Trophoblast cell (in vitro differentiated cells and primary cell): ENCODE measurements at regions not wholly inside any gene's neighbourhood (a gene's known extent, or its start where the extent isn't known, plus 50 kb on each side); places are given as distances from the start of the nearest gene placed in this dataset.

Experiments
- DNase-seq, 2 donors: peaks; one replicate each; pipeline ENCODE4 v3.0.0-alpha.2; 2016
- H2AFZ ChIP-seq: 2 replicates; pipeline ENCODE4 v1.6.1; 2013; ENCODE audit warnings: low read length, moderate library complexity, mild to moderate bottlenecking; ENCODE audit not compliant: insufficient read depth, poor library complexity
- H2AK5ac ChIP-seq: 2 replicates; pipeline ENCODE4 v1.6.1; 2013; ENCODE audit warnings: mild to moderate bottlenecking, low read length
- H2BK120ac ChIP-seq: 2 replicates; pipeline ENCODE4 v1.6.1; 2013; ENCODE audit warnings: low read length, mild to moderate bottlenecking, moderate library complexity; ENCODE audit not compliant: insufficient read depth, poor library complexity
- H2BK12ac ChIP-seq: 2 replicates; pipeline ENCODE4 v1.6.1; 2013; ENCODE audit warnings: mild to moderate bottlenecking, low read length, moderate library complexity
- H2BK5ac ChIP-seq: 2 replicates; pipeline ENCODE4 v1.6.1; 2013; ENCODE audit warnings: low read length, low read depth, moderate library complexity, mild to moderate bottlenecking; ENCODE audit not compliant: poor library complexity
- H3K14ac ChIP-seq: 2 replicates; pipeline ENCODE4 v1.6.1; 2013; ENCODE audit warnings: mild to moderate bottlenecking, low read length
- H3K18ac ChIP-seq: 2 replicates; pipeline ENCODE4 v1.6.1; 2013; ENCODE audit warnings: mild to moderate bottlenecking, low read length
- H3K23ac ChIP-seq: 2 replicates; pipeline ENCODE4 v1.6.1; 2013; ENCODE audit warnings: low read length
- H3K27ac ChIP-seq: 2 replicates; pipeline ENCODE4 v1.5.1; 2013; ENCODE audit warnings: low read depth, mild to moderate bottlenecking, inconsistent platforms, low read length, moderate library complexity
- H3K27me3 ChIP-seq: 2 replicates; pipeline ENCODE4 v1.6.1; 2013; ENCODE audit warnings: inconsistent platforms, mild to moderate bottlenecking, low read length, moderate library complexity; ENCODE audit not compliant: insufficient read depth
- H3K36me3 ChIP-seq, 2 experiments: 1 replicate in 1 of 2; 2 replicates in 1 of 2; pipeline ENCODE4 v1.6.1; 2013; ENCODE audit warnings: low read length in 2 of 2, mild to moderate bottlenecking in 2 of 2, moderate library complexity in 1 of 2; ENCODE audit not compliant: insufficient read depth in 2 of 2, control insufficient read depth in 1 of 2
- H3K4ac ChIP-seq: 2 replicates; pipeline ENCODE4 v1.6.1; 2013; ENCODE audit warnings: low read depth, mild to moderate bottlenecking, low read length, moderate library complexity
- H3K4me1 ChIP-seq, 2 experiments: 1 replicate in 1 of 2; 2 replicates in 1 of 2; pipeline ENCODE4 v1.6.1; 2013; ENCODE audit warnings: low read length in 2 of 2, mild to moderate bottlenecking in 2 of 2, moderate library complexity in 1 of 2; ENCODE audit not compliant: insufficient read depth in 2 of 2, control insufficient read depth in 1 of 2
- H3K4me2 ChIP-seq: 2 replicates; pipeline ENCODE4 v1.6.1; 2013; ENCODE audit warnings: inconsistent platforms, mild to moderate bottlenecking, low read length, moderate library complexity
- H3K4me3 ChIP-seq: 2 replicates; pipeline ENCODE4 v1.5.1; 2013; ENCODE audit warnings: mild to moderate bottlenecking, low read depth, low read length, inconsistent platforms
- H3K79me1 ChIP-seq: one replicate; pipeline ENCODE4 v1.6.1; 2013; ENCODE audit warnings: low read length
- H3K79me2 ChIP-seq: 2 replicates; pipeline ENCODE4 v1.6.1; 2013; ENCODE audit warnings: low read length, mild to moderate bottlenecking; ENCODE audit not compliant: control insufficient read depth, insufficient read depth, poor library complexity
- H3K9ac ChIP-seq: 2 replicates; pipeline ENCODE4 v1.6.1; 2013; ENCODE audit warnings: mild to moderate bottlenecking, low read length
- H3K9me3 ChIP-seq: 2 replicates; pipeline ENCODE4 v1.6.1; 2013; ENCODE audit warnings: low read depth, mild to moderate bottlenecking, control low read depth, inconsistent platforms, low read length; ENCODE audit not compliant: insufficient read depth
- H4K12ac ChIP-seq: 2 replicates; pipeline ENCODE4 v1.6.1; 2013; ENCODE audit warnings: low read depth, mild to moderate bottlenecking, low read length, moderate library complexity
- H4K8ac ChIP-seq: 2 replicates; pipeline ENCODE4 v1.6.1; 2013; ENCODE audit warnings: low read depth, mild to moderate bottlenecking, low read length, moderate library complexity
- H4K91ac ChIP-seq: one replicate; pipeline ENCODE4 v1.6.1; 2013; ENCODE audit warnings: low read depth, mild to moderate bottlenecking, low read length, moderate library complexity
- WGBS: extraction: QIAGEN DNeasy Blood & Tissue Kit; methylation state at CpG from one replicate; pipeline ENCODE4 v1.1.7; 2013; ENCODE audit warnings: missing lambda C conversion rate; ENCODE audit not compliant: insufficient read length, insufficient coverage; ENCODE audit errors: extremely low coverage; 5-methylcytosine and 5-hydroxymethylcytosine counted together

- no peak overlapping the region for H4K12ac ChIP-seq
- H3K4me2 ChIP-seq = no peak overlapping the region
- no peak overlapping the region for H3K23ac ChIP-seq
- no peak overlapping the region for H4K91ac ChIP-seq
- no peak overlapping the region for H3K9ac ChIP-seq
- DNase-seq = no peak
- H4K8ac ChIP-seq = no peak overlapping the region
- H3K4me1 ChIP-seq = peaks cover 0 to 2% of the 10 kb centered on the region in 2 experiments
- no peak overlapping the region for H3K4me3 ChIP-seq
- H3K27me3 ChIP-seq = no peaks in the 10 kb centered on the region
- no peaks in the 10 kb centered on the region for H3K36me3 ChIP-seq
- no peak overlapping the region for H2BK12ac ChIP-seq
- H3K27ac ChIP-seq = no peak overlapping the region
- no peaks in the 10 kb centered on the region for H3K9me3 ChIP-seq
- no peak overlapping the region for H2AFZ ChIP-seq
- H2BK5ac ChIP-seq = no peak overlapping the region
- WGBS = no CpG with 5 or more reads among the region's 2 CpGs
- H3K79me1 ChIP-seq = no peaks in the 10 kb centered on the region
- no peak overlapping the region for H3K18ac ChIP-seq
- H3K4ac ChIP-seq = no peak overlapping the region
- no peak overlapping the region for H2AK5ac ChIP-seq
- H3K14ac ChIP-seq = no peak overlapping the region
- H2BK120ac ChIP-seq = no peak overlapping the region
- H3K79me2 ChIP-seq = no peaks in the 10 kb centered on the region
Measured at GRCh38 chr3:124132813-124133212, 140.9 kb upstream of the ROPN1 start.

DNA sequence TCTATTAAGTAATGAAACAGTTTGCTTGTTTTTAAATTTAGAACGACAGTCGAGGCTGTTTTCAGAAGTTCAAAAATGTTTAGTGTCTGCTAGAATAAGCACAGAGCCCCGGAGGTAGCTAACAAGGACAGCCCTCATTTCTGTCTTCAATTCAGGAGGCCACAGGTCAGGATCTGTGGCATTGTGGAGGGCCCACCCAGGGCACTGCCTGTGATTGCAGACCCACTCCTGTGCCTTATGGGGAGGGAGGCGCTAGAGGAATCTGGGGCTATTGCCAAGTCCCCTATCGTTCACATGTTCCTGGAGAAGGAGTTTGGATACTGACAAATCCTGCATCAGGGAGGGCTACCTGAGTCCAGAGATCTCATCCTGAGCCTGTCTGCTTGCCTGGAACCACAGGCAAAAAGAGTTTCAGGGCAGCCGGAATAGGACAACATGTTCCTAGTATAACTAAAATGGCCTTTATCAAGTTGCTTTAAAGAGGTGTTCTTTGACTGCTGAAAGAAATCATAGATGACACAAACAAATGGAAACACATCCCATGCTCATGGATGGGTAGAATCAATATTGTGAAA lies 141.5 kb upstream of the ROPN1 start:
- H3K23ac ChIP-seq = no peak overlapping the region
- no peak overlapping the region for H3K4me2 ChIP-seq
- H3K4me1 ChIP-seq = peaks cover 0 to 2% of the 10 kb centered on the region in 2 experiments
- no peaks in the 10 kb centered on the region for H3K27me3 ChIP-seq
- H3K79me2 ChIP-seq = no peaks in the 10 kb centered on the region
- no peak overlapping the region for H3K4me3 ChIP-seq
- no peak overlapping the region for H4K12ac ChIP-seq
- no peak overlapping the region for H2BK5ac ChIP-seq
- no peak overlapping the region for H3K9ac ChIP-seq
- no peak overlapping the region for H2BK12ac ChIP-seq
- H4K91ac ChIP-seq = no peak overlapping the region
- no CpG with 5 or more reads among the region's 6 CpGs for WGBS
- H3K14ac ChIP-seq = no peak overlapping the region
- no peak for DNase-seq
- no peak overlapping the region for H3K4ac ChIP-seq
- no peak overlapping the region for H3K18ac ChIP-seq
- H2AK5ac ChIP-seq = no peak overlapping the region
- no peak overlapping the region for H2BK120ac ChIP-seq
- no peaks in the 10 kb centered on the region for H3K79me1 ChIP-seq
- H2AFZ ChIP-seq = peak overlapping the region; percentile 52
- no peaks in the 10 kb centered on the region for H3K9me3 ChIP-seq
- no peaks in the 10 kb centered on the region for H3K36me3 ChIP-seq
- H4K8ac ChIP-seq = no peak overlapping the region
- H3K27ac ChIP-seq = no peak overlapping the region

- H3K14ac ChIP-seq = no peak overlapping the region
- H4K12ac ChIP-seq = no peak overlapping the region
- H3K4ac ChIP-seq = no peak overlapping the region
- no peak overlapping the region for H3K27ac ChIP-seq
- no peak overlapping the region for H2BK12ac ChIP-seq
- H3K36me3 ChIP-seq = no peaks in the 10 kb centered on the region
- H3K9me3 ChIP-seq = no peaks in the 10 kb centered on the region
- no peaks in the 10 kb centered on the region for H3K79me1 ChIP-seq
- H3K23ac ChIP-seq = no peak overlapping the region
- H3K79me2 ChIP-seq = no peaks in the 10 kb centered on the region
- H3K4me3 ChIP-seq = no peak overlapping the region
- no peak overlapping the region for H4K91ac ChIP-seq
- H2BK5ac ChIP-seq = no peak overlapping the region
- no peak overlapping the region for H2AFZ ChIP-seq
- H2AK5ac ChIP-seq = no peak overlapping the region
- no peaks in the 10 kb centered on the region for H3K27me3 ChIP-seq
- peaks cover 0 to 2% of the 10 kb centered on the region in 2 experiments for H3K4me1 ChIP-seq
- H3K9ac ChIP-seq = no peak overlapping the region
- no peak for DNase-seq
- no peak overlapping the region for H2BK120ac ChIP-seq
- H3K4me2 ChIP-seq = no peak overlapping the region
- H4K8ac ChIP-seq = no peak overlapping the region
- no peak overlapping the region for H3K18ac ChIP-seq
Measured at GRCh38 chr3:124137216-124137615, 145.3 kb upstream of the ROPN1 start.

- Histone ChIP-seq H2BK12ac (no peak overlapping the region), H3K23ac (no peak overlapping the region), H4K12ac (no peak overlapping the region), H3K14ac (no peak overlapping the region), H2BK120ac (no peak overlapping the region), H3K79me1 (no peaks in the 10 kb centered on the region), H3K4ac (no peak overlapping the region), H3K9ac (no peak overlapping the region), H2AK5ac (no peak overlapping the region), H4K8ac (no peak overlapping the region), H3K4me2 (no peak overlapping the region), H2BK5ac (no peak overlapping the region), H3K4me1 (no peaks in the 10 kb centered on the region), H3K36me3 (no peaks in the 10 kb centered on the region), H3K18ac (no peak overlapping the region), H2AFZ (no peak overlapping the region), H4K91ac (no peak overlapping the region), H3K27ac (no peak overlapping the region), H3K27me3 (no peaks in the 10 kb centered on the region), H3K9me3 (no peaks in the 10 kb centered on the region), H3K4me3 (no peak overlapping the region), H3K79me2 (no peaks in the 10 kb centered on the region)
- DNase-seq = no peak
Measured at GRCh38 chr3:124138148-124138547, 146.2 kb upstream of the ROPN1 start.
